Epidermal melanocyte (primary cell): ENCODE measurements at regions not wholly inside any gene's neighbourhood (a gene's known extent, or its start where the extent isn't known, plus 50 kb on each side); places are given as distances from the start of the nearest gene placed in this dataset.

ENCODE experiments used
- DNase-seq: peaks from one replicate; pipeline ENCODE4 v3.0.0; 2011; ENCODE audit warnings: low spot score; ENCODE audit not compliant: insufficient read length

DNA sequence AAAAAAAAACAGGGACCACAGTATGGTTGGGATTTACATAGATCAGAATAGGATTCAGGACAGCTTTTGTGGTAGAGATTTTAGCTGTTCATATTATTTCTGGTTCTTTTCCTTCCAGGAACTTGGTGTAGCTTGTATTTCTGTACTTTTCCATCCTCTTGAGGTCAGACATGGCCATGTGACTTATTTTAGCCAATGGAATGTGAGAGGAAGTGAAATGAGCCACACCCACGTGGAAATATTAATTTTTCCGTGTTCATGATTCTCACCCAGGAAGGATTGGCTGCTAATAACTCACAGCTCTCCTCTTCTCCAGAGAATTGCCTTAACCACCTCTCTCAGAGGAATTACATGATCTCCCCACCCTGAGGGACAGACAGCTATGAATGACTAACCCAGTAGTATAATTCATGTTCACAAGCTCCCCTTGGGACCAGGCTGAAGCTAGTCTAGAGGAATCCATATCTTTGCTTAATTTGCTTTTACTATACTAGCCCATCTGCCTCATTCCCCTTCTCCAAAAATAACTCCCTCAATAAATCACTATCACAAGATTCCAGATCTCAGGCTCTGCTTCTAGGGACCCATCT, 340.4 kb downstream of the NUAK1 start:
- DNase-seq, result no peak

DNA sequence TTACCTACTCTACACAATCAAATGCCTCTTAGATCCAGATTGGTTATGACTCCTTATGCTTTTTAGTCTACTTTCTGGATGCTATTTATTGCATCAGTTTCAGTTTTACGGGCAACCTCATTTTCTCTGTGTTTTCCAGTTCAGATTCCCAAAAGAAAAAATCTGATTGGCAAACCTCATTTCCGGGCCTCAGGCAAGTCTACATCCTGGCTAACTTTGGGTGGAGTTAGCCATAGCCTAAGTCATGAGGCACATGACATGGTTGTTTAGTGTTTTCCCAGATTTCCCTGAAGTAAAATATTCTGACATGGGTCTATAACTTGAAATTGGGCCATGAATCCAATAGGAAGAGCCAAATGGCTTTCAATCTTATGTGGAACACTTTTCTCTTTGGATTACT, 339.7 kb downstream of the NUAK1 start:
- no peak for DNase-seq

DNA sequence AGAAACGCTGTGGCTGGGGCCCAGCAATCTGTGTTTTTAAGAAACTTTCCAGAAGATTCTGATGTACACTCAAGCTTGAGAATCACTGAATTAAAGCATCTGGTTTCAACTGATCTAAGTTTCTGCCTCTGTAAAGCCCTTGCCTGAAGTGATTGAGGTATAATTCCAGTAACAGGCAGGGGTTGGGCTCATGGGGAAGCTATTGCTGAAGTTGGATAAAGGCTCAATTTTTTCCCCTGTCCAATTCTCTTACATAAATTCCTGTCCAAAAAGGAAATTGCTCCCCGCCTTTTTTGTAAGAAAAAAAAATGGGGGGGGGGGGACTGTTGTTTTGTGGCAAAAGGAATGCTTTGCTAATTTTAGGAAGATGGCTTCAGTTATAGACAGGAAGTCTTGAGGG, 337.4 kb downstream of the NUAK1 start:
- DNase-seq, result no peak

DNA sequence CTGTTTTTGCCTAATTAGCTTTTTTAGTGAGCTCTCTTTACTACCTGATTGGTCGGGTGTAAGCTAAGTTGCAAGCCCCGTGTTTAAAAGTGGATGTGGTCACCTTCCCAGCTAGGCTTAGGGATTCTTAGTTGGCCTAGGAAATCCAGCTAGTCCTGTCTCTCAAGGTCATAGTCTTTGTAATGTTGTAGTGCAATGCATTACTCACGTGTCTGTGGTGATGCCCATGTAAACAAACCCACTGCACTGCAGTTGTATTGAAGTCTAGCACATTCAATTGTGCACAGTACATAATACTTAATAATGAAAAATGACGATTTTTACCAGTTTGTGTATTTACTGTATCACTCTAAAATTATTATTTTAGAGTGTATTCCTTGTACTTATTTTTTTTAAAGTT, 335.5 kb downstream of the NUAK1 start:
- no peak for DNase-seq

DNA sequence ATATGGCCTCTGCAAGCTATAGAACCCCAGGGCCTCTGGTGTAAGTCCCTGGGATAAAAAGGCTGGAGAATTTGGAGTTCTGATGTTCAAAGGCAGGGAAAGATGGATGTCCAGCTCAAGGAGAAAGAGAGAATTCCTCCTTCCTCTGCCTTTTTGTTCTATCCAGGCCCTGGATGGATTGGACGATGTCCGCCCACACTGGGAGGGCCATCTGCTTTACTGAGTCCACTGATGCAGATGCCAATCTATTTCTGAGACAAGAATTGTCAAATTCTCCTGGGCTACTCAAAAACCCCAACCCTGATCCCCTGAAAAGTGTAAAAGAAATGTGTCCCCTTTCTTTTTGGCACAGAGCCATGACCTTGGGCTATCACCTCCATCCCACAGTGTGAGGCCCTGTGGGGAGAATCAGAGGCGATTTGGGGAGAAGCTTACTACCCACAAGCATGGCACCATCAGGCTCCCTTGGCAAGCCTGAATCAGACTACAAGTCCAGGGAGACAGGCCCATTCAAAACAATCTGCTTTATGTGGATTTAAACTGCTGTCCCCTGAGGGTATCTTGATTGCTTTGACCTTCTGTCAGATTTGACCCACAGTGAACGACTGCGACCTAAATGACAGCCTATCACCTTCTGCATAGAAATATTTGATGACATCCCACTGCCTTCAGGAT, 334.0 kb downstream of the NUAK1 start:
- no peak for DNase-seq

DNA sequence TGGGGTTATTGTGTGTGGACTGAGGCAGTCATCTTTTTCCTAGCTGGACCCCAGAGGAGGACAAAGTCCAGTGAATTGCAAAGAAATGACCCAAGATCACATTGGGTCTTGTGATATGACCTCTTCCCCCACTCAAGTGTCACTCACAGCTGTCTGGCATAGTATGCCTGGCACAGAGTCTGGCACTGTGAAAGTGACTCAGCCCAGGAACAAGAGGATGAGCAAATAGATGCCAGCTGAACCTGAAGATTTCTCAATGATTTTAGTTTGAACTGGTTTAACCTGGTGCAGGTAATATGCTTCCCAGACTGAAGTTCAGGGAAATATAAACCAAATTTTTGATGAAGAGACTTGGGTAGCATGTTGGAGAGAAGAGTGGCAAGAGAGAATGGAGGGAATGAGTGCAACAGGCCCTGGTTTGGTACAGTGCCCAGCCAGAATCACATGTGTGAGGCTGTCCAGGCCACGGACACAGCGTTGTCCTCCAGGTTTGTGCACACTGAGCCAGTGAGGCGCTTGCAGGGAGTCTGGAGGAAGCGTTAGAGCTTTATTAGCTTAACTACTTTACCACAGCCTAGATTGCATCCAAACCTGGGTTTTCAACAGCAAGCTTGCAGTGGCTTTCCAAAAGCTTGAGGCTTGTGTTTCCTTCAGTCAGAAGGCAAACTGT, 332.9 kb downstream of the NUAK1 start:
- DNase-seq, result no peak

DNA sequence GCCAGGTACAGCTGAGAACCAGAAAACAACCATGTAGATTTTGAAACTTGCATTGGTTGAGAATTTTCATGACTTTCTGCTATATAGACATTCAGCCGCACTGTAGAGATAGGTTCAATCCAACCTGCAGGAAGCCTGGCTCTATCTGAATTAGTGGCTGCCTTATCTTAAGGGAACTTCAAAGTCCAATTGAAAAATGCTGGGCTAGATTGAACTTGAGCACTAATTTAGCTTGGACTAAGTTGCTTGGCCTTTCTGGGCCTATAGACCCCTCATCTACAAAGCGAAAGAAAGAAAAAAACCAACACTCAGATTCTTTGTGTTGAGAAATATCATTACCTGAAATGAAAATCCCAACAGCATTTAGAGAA, 332.4 kb downstream of the NUAK1 start:
- no peak for DNase-seq

DNA sequence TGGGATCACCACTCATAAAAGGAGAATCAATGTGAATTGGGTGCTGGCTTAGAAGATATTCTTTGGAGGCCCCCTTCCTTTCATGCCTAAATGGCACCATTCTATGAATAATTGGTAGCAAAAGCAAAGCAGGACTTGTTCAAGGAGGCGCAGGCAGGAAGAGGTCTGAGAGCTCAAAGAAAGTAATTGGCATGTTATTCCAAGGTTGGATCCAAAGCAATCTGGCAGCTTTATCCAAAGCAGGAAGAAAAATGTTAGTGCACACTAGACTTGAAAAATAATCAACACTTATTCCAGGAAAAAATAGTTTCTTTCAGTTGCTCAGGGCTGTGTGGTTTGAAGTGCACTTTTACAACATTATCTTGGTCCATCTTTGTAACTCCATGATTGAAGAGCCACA, 326.4 kb downstream of the NUAK1 start:
- DNase-seq, result no peak

DNA sequence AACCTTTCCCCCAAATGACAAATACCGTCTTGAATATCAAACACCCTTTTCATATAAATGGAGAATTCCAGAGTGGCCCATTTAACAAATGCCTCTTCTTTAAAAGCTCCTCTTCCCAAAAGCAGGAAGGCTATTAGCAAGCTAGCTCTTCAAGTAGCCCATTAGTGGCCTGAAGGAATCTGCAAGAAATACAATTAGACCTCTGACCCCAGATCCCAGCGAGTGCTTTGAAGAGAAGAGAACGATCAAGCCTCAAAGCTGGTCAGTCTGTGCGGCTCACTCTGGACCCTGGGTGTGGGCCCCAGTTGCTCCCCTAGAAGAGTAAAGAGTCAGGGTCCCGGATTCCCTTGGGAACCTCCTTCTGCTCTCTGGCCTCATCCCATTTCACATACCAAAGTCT, 325.6 kb downstream of the NUAK1 start:
- DNase-seq, result no peak

DNA sequence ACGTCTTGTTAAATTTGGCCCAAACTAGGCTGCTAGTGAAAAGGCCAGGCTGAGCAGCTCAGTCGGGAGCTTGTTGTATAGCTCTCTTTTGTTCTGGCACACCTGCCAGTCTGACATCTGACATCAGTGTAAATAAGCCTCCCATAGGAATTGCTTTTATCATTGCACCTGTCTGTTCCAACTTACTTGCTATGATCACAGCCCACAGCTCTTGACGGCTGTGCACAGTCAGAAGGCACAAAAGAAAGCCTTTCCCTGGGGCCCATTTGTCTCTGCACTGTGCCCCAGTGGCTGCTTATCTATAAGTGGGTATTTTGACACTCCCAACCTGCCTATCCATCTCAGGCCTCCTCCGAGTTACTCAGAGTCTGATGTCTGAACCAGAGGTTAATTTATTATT, 324.5 kb downstream of the NUAK1 start:
- DNase-seq, result no peak

DNA sequence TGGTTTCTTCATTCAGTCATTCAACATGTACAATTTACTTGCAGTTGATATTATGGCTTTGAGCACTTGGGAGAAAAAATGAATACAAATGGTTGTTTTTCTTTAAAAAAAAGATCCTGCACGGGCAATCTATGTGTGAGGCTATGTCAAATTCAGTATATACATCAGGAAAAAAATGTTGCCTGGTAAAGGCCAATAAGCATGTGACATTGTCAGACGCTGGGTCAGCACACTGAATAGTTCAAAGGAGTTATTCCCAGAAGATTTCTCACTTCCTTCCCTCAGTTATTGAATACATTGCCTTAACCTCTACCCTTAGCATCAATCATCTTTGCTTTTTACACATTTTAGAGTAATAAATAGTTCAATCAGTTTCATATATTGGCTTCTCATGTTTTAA, 319.2 kb downstream of the NUAK1 start:
- no peak for DNase-seq

DNA sequence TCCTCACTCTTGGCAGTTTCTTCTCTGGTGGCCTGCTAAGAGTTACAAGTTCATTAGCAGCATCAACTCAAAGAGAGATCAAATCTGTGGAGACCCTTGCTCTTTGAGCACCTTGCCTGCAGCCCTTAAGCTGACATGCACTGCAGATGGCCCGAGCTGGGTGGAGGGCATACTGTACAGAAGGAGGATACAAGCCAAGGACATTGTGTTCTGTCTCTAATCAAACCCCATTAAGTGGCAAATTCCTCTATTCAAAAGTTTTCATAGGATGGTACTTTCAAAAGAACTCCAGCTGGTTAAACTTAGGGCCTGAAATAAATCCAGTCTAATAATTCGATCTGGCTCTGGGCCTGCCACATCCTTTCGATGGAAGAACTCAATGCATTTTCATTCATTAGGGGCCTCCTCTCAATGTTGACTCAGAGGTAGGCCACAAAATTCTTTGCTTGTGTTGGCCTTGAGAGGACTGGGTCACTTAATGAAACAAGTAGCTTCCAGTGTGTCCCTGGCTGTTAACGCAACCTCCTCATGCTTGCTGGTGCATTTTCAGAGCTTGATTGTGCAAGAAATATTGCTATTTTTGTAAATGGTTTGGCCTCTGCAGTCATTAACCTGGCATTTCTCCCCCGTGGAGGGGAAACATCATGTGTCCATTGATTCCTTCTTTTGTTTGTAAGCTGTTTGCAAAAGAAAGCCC, 318.2 kb downstream of the NUAK1 start:
- peak; percentile 69 for DNase-seq

DNA sequence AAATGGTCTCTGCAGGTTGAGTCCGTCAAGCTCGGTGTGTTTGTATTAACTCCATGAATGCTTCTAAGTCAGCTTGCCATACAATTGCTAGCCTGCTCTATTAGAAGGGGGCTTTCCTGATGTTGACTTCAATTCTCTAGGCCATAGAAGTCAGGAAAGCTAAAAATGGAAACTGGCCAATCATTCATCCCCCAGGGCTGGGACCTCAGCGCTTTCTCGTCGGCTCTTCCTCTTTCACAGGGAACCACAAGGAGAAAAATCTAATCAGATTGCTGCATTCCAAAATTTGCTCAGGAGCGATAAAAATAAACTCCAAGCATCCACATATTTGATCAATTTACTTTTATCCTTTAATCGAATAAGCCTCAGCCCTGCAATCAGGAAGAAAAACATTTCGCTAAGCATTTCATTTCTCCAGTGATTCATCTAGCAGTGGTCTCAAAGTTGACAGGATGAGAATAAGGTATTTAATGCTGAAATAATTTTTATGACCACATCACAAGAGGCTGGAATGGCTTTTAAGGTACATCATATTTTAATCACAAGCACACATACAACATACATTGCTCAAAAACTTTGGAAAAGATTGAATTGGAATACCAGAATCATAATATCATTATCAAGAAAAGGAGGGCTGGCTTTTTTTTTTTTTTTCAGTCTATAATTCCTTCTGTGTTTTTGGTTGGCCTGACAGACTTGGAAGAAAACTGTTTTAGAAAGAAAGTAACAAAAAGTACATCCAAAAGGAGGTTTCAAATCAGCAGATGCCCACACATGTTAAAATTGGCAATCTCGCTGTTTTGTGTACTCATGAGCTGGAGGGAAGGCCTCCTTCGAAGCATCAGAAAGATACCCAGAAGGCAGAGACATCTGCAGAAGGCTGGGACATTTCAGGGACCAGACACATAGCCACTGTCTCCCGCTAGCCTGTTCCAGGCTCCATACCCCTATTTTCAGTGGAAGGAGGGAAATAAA, 316.3 kb downstream of the NUAK1 start:
- no peak for DNase-seq

DNA sequence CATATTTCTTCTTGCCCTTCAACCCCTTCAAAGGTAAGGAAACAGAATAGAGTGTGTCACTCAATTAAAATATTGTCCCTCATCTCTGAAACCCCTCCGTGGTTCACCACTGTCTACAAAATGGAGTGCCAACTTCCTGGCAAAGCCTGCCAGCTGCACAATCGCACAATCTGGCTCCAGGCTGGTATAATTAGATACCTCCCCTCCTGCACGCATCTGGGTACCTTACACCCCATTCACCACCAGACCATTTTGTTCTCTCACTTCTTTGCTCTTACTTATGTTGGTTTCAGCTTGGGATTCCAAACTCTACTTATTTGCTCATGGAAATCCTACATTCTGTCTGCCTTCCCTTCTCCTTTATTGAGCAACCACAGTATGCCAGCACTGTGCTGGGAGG, 314.9 kb downstream of the NUAK1 start:
- no peak for DNase-seq

DNA sequence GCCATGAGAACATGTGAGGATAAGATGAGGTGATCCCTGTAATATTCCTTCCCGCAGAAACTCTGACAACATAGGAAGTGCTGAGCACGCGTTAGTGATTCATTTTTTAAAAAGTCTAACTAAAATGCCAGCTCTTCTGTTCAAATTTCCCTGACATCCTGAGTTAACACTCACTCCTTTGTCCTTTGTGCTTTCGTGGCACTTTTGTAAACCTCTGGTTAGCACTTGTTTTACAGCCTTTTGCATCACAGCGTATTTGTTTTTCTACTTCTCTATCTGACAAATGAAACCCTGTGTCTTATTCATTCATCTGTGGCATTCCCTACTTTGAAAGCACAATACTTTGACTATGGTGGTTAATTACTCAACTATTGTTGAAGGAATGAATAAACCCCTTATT, 313.6 kb downstream of the NUAK1 start:
- DNase-seq, result no peak

DNA sequence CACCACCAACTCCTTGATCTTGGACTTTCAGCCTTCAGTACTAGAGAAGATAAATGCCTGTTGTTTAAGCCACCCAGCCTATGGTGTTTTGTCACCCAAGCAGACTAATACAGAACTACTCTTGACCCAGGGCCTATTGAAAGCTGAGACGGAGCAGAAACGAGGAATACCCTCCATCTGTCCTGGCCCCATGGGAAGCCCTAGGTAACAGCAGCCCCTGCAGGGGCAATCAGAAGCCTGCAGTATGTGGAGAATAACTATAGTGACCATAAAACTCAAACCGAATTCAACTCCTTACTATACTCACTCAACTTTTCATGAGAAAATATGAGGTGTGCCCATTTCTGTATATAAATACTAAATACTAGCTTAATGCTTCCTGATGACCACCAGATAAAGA, 307.4 kb downstream of the NUAK1 start:
- DNase-seq, result no peak

DNA sequence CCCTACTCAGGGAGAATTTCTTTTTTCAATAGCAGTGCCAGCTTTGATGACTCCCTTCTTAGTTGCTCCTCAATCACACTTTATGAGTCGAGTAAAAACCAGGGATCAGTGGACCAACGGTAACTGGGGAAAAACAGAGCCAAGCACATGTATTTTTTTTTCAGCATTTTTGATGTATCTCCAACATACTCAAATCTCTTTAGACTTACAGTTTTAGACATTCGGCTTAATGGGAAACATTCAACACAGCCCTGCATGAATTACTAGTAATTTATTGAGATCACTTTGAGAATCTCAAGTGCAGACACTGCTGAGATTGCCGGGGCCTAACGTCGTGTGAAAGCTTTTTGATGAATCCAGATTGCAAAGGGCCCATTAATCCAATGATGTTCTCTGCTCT, 306.7 kb downstream of the NUAK1 start:
- DNase-seq, result no peak

DNA sequence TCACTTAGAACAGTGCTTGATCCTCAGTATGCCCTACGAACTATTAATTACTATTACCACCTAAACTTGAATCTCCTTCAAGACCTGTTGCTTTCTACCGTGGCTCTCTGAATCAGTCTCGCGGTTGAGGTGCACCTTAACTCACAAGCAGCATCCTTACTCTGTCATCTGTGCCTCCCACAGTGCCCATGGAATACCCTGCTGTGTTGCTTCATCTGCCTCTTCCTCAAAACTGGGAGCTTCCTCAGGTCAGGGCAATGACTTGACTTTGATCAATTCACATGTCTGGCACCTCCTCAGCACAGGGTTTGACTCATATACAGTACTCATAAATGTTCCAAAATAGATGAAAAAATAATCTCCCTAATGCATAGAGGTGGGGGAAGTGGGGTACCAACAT, 305.9 kb downstream of the NUAK1 start:
- no peak for DNase-seq

DNA sequence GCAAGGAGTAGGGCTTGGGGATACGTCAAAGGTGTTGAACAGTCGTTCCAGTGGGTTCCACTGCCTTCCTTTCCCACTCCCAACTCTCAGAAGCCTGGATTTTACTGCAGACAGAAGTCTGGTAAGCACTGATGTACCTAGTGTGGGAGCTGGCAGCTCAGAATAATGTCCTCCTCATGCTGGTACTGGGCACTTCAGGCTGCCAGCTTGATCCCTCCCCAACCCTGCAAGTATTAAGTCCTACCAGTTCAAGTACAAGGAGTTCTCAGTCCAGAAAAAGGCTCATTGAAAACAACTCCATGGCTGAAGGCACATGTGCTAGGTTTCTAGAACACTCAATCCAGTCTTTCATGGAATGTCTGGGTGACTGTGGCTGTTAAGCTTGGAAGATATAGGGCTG, 304.3 kb downstream of the NUAK1 start:
- DNase-seq, result no peak

DNA sequence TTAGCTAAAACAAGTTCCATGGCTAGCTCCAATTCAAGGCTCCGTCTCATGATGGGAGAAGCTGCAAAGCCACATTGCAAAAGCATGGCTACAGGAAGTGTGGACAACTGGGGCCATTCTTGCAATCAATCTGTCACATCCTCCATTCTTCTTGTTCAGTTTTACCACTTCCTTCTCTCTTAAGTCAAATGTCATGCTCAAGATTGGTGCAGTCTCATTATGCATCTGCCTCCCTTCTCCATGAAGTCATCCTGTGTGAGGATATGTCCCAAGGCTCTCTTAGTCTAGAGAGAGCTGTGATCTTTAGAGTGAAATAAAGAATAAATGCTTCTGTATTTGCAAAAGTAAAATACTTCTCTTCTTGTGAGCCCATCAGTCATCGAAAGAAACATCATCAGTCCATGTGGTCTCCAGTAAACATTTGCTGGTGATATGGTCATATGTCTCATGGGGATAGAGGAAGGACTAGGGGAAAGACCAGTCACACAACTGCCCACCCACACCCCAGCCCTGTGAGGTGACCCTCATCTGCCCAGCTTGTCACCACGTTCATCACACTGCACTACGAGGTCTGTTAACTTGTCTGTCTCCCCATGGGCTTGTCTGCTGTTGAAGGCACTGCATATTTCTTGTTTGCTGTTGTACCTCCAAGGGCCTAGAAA, 303.0 kb downstream of the NUAK1 start:
- no peak for DNase-seq

DNA sequence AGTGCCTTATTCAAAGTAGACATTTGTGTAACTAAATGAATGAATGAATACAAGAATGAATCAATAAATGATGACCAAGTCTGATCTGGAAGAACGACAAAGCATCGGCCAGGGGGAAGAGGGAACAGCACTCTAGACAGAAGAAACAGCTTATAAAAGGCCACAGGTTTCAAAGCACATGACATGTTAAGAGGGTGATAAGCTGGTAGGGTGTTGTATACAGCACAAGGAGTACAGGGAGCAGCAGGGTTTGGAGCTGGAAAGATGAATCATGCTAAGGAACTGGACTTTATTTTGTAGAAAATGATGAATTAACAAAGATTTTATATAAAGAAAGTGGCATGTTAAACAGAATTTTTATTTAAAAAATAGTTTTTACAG, 302.5 kb downstream of the NUAK1 start:
- no peak for DNase-seq
